ENCODE measurements at regions not wholly inside any gene's neighbourhood (a gene's known extent, or its start where the extent isn't known, plus 50 kb on each side); places are given as distances from the start of the nearest gene placed in this dataset.

- H3K4me1 ChIP-seq (ENCODE audit: low read depth), result no peaks in the 10 kb centered on the region
- DNase-seq (no peak), ATAC-seq (peak; percentile 33)
- H3K36me3 ChIP-seq (ENCODE audit: low read depth), result no peaks in the 10 kb centered on the region
- intact Hi-C loops (cut with DNase I, micrococcal nuclease), result no loop called here
- no peak overlapping the region for H3K4me3 ChIP-seq
- TF ChIP-seq CTCF (IDR thresholded peaks at IDR 0.05), result no peak
- H3K9me3 ChIP-seq, result no peaks in the 10 kb centered on the region
Measured at GRCh38 chr10:63866747-63867140, 345.5 kb downstream of the REEP3 start.

- ATAC-seq, result no peak
- Histone ChIP-seq H3K9me3 (peaks cover 5% of the 10 kb centered on the region), H3K4me1 (ENCODE audit: low read depth) (no peaks in the 10 kb centered on the region), H3K36me3 (ENCODE audit: low read depth) (no peaks in the 10 kb centered on the region), H3K4me3 (no peak overlapping the region)
- no peak for DNase-seq
- no peak for TF ChIP-seq CTCF (IDR thresholded peaks at IDR 0.05)
- intact Hi-C loops (cut with DNase I, micrococcal nuclease), result no loop called here
Measured at GRCh38 chr10:63878428-63878827, 357.2 kb downstream of the REEP3 start.

- intact Hi-C loops (cut with DNase I, micrococcal nuclease), result no loop called here
Measured at GRCh38 chr10:63883861-63884260, 362.7 kb downstream of the REEP3 start.

GRCh38 chr10:63884426-63884825 is 363.2 kb downstream of the REEP3 start:
- no peak overlapping the region for H3K4me3 ChIP-seq
- H3K9me3 ChIP-seq, result no peaks in the 10 kb centered on the region
- no peak for DNase-seq
- no peaks in the 10 kb centered on the region for H3K36me3 ChIP-seq (ENCODE audit: low read depth)
- TF ChIP-seq CTCF (IDR thresholded peaks at IDR 0.05), result no peak
- intact Hi-C loops (cut with DNase I, micrococcal nuclease), result no loop called here
- no peak for ATAC-seq
- H3K4me1 ChIP-seq (ENCODE audit: low read depth), result no peaks in the 10 kb centered on the region

More at GRCh38 chr10:63883861-63884260, 362.7 kb downstream of the REEP3 start:
- no peak for ATAC-seq
- Histone ChIP-seq H3K4me1 (ENCODE audit: low read depth) (no peaks in the 10 kb centered on the region), H3K36me3 (ENCODE audit: low read depth) (no peaks in the 10 kb centered on the region), H3K9me3 (no peaks in the 10 kb centered on the region), H3K4me3 (no peak overlapping the region)
- DNase-seq, result no peak
- no peak for TF ChIP-seq CTCF (IDR thresholded peaks at IDR 0.05)

- TF ChIP-seq CTCF (IDR thresholded peaks at IDR 0.05), result no peak
- Histone ChIP-seq H3K4me3 (no peak overlapping the region), H3K4me1 (ENCODE audit: low read depth) (no peaks in the 10 kb centered on the region), H3K9me3 (no peaks in the 10 kb centered on the region), H3K36me3 (ENCODE audit: low read depth) (no peaks in the 10 kb centered on the region)
- intact Hi-C loops (cut with DNase I, micrococcal nuclease), result no loop called here
- DNase-seq (no peak), ATAC-seq (no peak)
Measured at GRCh38 chr10:63885156-63885555, 364.0 kb downstream of the REEP3 start.
